ENCODE measurements at regions not wholly inside any gene's neighbourhood (a gene's known extent, or its start where the extent isn't known, plus 50 kb on each side); places are given as distances from the start of the nearest gene placed in this dataset.
A peak's percentile ranks its signal among the peaks of the same experiment; 100 is the strongest.

GRCh38 chr11:70501933-70502540 lies 103.7 kb downstream of the CTTN start:
- DNase-seq: no peak

GRCh38 chr11:70502677-70503467 lies 104.5 kb downstream of the CTTN start:
- peak; percentile 21 for DNase-seq

- peak; percentile 1 for DNase-seq
Observed at GRCh38 chr11:70503468-70504221, 105.3 kb downstream of the CTTN start.

- no peak for DNase-seq
Observed at GRCh38 chr11:70504246-70505020, 106.1 kb downstream of the CTTN start.

DNA sequence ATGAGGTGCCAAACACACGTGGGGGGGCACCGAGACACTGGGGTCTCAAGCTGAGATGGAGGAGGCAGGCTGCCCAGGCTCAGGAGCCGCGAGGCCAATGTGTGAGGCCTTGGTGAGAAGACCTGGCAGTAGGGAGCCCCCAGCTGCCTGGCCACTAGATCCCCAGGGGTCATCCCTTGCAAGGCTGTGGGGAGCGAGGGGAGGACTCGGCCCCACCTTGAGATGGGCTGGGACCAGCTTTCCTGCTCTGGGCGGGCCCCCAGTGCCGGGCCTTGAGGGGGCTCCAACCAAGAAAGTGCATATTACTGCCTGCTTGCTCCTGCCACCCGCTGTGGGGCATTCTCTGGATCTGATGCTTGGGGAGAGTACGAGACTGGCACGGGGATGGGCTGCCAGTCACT lies 107.0 kb downstream of the CTTN start:
- DNase-seq: no peak

GRCh38 chr11:70505761-70506657 lies 107.7 kb downstream of the CTTN start:
- no peak for DNase-seq

GRCh38 chr11:70506658-70506970 lies 108.3 kb downstream of the CTTN start:
- no peak for DNase-seq

- DNase-seq: no peak
Observed at GRCh38 chr11:70506986-70507385, 108.7 kb downstream of the CTTN start.

DNA sequence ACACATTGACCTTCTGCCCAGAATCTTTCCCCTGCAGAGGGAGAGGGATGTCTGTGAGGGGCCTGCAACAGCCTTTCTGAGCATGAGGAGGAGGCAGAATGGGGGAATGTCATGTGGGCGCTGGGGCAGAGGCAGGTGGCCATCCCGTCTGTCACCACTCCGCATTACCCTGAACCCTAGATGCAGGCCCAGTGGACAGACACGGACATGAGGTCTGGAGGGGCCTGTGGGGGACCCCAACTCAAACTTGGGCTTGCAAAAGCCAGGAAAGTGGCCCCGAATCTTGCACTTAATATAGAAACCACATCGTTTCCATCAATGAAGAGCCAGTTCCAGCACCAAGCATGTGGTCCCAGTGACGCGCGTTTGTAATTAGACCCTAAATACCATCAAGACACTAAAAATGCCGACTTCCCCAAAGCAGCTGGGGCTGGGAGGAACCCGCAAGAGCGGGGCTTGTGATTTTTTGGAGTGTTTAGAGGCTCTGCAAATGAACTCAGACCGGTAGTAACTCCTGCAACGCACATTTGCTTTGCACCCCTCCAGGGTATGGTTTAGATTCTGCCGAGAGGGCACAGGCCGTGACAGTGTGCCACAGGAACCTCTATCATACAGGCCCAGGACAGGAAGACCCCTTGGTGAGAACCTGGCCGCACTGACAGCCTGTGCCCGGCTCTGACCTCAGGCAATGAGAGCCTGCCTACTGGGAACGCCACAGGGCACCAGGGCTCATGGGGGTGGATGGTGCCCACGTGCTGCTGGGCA lies 109.3 kb downstream of the CTTN start:
- DNase-seq: no peak

DNA sequence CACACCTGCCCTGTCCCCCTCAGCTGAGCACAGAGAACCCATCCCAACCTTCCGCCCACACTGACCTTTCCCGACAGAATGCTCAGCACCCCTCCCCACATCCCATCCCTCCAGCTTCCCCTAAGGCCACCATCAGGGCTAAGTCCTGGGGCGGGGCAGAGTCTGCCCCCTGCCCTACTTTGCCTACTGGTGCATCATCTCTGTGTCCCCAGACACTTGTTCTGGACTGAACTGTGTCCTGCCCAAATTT lies 109.8 kb downstream of the CTTN start:
- DNase-seq: no peak

DNA sequence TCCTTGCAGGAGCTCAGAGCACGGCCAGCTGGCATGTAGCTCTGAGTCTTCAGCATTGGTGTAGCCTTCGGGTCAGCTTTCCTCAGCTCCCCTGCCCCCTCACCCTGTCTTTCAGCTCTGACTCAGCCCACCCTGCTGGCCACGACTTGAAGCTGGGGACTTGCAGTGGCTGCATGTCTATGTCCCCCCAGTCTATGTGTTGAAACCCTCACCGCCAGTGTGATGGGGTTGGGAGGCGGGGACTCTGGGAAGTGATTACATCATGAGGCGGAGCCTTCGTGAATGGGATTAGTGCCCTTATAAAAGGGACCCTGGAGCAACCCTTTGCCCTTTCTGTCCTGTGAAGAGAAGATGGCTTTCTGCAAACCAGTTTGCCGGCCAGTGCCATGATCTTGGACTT lies 111.1 kb downstream of the CTTN start:
- no peak for DNase-seq

DNA sequence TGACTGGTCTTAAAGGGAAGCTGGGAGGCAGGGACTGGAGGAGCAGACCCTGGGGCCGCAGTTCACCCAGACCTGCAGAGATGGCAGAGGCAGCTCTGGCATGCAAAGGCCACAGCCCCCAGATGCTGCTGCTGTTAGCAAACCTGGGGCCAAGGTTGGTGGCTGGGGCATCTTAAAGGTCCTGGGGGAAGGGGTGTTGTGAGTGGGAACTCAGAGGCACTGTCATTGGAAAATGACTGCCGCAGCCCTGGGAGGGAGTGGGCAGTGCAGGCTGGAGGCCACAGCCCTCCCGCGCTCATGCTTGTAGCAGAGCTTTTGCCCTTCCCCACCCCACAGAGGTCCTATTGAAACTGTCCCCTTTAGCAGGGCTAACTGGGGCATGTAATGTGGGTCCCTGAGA lies 111.8 kb downstream of the CTTN start:
- DNase-seq: no peak

DNA sequence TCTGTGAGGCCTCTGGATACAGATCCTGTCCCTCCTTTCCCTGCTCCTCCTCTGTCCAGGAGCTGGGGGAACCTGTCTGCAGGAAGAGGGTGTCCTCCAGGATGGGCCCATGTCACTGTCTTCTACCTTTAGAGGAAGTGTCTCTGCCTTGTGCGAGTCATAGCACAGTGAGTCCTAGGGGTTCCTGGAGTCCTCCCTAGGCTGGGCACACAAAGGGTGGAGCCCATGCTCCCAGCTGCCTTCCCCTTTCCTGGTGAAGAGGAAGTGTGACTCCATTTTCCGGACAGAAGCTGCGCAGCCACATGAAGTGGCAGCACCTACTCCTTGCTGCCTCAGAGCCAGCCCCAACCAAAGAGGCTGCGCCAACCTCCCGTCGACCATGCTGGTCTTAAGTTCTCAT lies 112.2 kb downstream of the CTTN start:
- DNase-seq: no peak

- no peak for DNase-seq
Observed at GRCh38 chr11:70511345-70511744, 113.0 kb downstream of the CTTN start.

- no peak for DNase-seq
Observed at GRCh38 chr11:70512716-70513115, 114.4 kb downstream of the CTTN start.

DNA sequence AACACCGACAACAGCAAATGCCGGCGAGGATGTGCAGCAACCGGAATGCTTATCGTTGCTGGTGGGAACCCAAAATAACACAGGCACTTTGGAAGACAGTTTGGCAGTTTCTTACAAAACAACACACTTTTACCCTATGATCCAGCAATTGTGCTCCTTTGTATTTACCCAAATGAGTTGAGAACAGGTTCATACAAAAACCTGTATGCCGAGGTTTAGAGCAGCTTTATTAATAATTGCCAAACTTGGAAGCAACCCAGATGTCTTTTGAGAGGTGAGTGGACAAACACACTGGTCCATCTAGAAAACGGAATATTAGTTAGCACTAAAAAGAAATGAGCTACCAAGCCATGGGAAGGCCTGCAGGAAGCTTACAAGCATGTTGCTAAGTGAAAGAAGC lies 118.9 kb downstream of the CTTN start:
- no peak for DNase-seq

DNA sequence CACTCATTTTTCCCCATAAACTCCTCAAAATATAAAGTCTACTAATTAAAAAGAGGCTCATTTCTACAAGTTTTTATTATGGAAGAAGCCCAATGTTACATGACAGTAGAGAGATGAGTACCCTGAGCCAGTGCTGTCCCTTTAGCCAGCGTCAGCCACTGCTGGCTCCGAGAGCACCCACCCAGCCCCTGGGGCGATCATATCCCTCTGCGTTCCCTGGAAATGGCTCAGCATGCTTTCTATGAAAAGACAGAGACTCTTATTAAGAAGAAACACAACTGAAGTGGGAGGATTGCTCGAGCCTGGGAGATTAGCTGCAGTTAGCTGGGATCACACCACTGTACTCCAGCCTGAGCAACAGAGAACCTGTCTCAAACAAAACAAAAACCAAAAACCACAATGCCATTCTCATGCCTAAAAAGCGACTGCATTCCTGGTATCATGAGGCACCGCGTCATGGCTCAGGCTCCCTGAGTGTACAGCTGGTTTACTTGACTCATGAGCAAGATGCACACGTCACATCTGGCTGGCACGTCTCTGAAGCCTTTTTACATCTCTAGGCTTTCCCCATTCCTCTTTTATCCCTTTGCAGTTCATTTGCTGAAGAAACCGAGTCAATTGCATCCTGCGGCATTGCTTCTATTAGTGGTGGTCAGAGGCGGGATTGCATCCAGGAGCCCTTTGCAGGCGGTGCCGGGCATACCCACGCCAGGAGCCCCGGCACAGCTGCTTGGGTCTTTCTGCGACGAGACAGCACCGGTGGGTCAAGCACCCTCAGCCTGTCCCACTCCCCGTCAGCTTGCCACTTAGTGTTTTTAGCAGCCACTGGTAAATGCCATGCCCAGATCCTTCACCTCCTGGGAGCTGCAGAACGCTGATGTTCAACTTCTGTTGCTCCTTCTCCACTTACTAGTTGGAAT lies 119.9 kb downstream of the CTTN start:
- no peak for DNase-seq

DNA sequence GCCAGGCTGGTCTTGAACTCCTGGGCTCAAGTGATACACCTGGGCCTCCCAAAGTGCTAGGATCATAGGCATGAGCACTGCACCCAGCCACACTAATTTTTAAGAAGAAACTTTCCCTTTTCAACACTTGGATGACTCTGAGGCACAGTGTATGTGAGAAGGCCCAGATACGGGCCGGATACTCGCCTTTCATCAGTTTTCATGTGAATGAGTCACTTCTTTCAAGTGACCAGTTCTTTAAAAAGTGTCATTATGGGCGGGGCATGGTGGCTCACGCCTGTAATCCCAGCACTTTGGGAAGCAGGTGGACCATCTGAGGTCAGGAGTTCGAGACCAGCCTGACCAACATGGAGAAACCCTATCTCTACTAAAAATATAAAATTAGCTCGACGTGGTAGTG lies 120.8 kb downstream of the CTTN start:
- no peak for DNase-seq

DNA sequence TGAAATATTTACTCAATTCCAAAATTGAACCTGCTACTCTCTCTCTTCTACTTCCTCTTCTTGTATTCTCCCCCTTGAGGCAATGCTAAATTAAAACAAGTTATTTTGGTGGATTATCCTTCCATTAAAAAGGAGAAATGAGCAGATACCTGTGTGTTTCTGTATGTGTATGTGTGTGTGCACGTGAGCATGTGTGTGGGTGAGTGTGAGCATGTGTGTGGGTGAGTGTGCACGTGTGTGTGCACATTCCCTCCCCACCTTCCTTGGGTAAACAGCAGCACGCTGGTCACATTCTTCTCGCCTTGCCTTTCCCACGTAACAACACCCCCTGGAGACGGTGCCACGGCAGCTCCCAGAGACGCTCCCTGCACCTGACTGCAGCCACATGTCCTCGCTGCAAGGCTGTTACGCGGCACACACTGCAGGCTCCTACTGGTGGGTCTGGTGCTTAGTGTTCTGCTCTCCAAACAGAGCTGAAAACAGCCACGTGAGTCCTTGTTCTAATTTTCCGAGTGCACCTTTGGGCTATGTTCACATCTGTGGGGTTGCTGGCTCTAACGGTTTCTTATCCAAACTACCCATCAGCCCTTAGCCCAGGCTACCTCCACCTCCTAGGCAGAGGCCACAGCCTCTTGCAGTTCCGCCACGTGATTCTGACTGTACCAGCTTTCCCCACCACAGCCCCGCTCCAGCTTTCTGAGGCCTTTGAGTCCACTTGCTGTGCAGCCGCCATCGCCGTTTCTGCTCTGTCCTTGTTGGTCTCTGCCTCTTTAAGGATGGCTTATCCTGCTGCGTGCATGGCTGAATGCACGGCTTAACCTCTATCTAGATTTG lies 123.4 kb downstream of the CTTN start:
- DNase-seq: no peak

- no peak for DNase-seq
Observed at GRCh38 chr11:70522309-70522592, 123.9 kb downstream of the CTTN start.
